ENCODE measurements at regions not wholly inside any gene's neighbourhood (a gene's known extent, or its start where the extent isn't known, plus 50 kb on each side); places are given as distances from the start of the nearest gene placed in this dataset.

DNA sequence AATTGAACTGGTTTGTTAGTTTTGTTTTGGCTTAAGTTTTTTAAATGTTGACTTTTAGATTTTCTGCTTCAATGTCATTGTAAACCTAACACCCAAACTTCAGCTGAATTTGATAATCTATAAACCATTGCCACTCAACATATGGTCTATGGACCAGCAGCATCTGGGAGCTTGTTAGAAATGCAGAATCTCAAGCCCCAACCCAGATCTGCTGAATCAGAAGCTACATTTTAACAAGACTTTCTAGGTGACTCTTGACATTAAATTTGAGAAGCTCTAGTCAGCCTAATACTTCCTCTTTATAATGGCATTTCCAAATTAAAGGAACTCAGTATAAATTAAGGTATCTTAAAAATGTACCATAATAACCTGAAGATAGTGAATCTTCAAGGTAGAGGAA, 96.5 kb upstream of the THRB start:
- no peaks in the 10 kb centered on the region; the same call in 1 of the 2 replicates for H3K27me3 ChIP-seq (ENCODE audit: control insufficient read depth, insufficient read depth, low read length)
- CTCF ChIA-PET, result no interaction called here
- DNase-seq (ENCODE audit: low read depth, low spot score) (no peak), ATAC-seq (no peak)
- TF ChIP-seq, protein P1, sequence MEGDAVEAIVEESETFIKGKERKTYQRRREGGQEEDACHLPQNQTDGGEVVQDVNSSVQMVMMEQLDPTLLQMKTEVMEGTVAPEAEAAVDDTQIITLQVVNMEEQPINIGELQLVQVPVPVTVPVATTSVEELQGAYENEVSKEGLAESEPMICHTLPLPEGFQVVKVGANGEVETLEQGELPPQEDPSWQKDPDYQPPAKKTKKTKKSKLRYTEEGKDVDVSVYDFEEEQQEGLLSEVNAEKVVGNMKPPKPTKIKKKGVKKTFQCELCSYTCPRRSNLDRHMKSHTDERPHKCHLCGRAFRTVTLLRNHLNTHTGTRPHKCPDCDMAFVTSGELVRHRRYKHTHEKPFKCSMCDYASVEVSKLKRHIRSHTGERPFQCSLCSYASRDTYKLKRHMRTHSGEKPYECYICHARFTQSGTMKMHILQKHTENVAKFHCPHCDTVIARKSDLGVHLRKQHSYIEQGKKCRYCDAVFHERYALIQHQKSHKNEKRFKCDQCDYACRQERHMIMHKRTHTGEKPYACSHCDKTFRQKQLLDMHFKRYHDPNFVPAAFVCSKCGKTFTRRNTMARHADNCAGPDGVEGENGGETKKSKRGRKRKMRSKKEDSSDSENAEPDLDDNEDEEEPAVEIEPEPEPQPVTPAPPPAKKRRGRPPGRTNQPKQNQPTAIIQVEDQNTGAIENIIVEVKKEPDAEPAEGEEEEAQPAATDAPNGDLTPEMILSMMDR (IDR thresholded peaks at IDR 0.05), result no peak
- TF ChIP-seq TCF7L2 (IDR thresholded peaks at IDR 0.05; ENCODE audit: low read depth, low read length) (no peak), POLR2AphosphoS5 (IDR thresholded peaks at IDR 0.05; ENCODE audit: low read depth, low read length) (no peak), SIN3A (IDR thresholded peaks at IDR 0.05; ENCODE audit: borderline replicate concordance, insufficient read depth, low read depth, low read length) (no peak)
- TF ChIP-seq, protein P2, sequence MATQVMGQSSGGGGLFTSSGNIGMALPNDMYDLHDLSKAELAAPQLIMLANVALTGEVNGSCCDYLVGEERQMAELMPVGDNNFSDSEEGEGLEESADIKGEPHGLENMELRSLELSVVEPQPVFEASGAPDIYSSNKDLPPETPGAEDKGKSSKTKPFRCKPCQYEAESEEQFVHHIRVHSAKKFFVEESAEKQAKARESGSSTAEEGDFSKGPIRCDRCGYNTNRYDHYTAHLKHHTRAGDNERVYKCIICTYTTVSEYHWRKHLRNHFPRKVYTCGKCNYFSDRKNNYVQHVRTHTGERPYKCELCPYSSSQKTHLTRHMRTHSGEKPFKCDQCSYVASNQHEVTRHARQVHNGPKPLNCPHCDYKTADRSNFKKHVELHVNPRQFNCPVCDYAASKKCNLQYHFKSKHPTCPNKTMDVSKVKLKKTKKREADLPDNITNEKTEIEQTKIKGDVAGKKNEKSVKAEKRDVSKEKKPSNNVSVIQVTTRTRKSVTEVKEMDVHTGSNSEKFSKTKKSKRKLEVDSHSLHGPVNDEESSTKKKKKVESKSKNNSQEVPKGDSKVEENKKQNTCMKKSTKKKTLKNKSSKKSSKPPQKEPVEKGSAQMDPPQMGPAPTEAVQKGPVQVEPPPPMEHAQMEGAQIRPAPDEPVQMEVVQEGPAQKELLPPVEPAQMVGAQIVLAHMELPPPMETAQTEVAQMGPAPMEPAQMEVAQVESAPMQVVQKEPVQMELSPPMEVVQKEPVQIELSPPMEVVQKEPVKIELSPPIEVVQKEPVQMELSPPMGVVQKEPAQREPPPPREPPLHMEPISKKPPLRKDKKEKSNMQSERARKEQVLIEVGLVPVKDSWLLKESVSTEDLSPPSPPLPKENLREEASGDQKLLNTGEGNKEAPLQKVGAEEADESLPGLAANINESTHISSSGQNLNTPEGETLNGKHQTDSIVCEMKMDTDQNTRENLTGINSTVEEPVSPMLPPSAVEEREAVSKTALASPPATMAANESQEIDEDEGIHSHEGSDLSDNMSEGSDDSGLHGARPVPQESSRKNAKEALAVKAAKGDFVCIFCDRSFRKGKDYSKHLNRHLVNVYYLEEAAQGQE (IDR thresholded peaks at IDR 0.05; ENCODE audit: insufficient read depth in 1 of 2, low read depth in 2 of 2, low read length in 1 of 2), result no peak
- H3K4me1 ChIP-seq (ENCODE audit: control insufficient read depth, insufficient read depth, low read length), result no peaks in the 10 kb centered on the region
- H3K9me3 ChIP-seq (ENCODE audit: control insufficient read depth, insufficient read depth, low read depth, low read length), result no peaks in the 10 kb centered on the region
- no peak overlapping the region for H3K4me3 ChIP-seq (ENCODE audit: low read depth in 2 of 2, low read length in 2 of 2)
- in situ Hi-C loops (cut with HindIII; ENCODE audit: low pct_unique_long_range_greater_than_20kb, low sequenced_read_pairs), result no loop called here
- intact Hi-C loops (cut with micrococcal nuclease; ENCODE audit: unreplicated experiment), result no loop called here
- BruUV-seq (replicated peaks), result no TSS peak
- POLR2A ChIA-PET, result no interaction called here
- no peaks in the 10 kb centered on the region for H3K36me3 ChIP-seq (ENCODE audit: control insufficient read depth, insufficient read depth, low read length)
- H3K27ac ChIP-seq (ENCODE audit: low read length), result no peak overlapping the region

DNA sequence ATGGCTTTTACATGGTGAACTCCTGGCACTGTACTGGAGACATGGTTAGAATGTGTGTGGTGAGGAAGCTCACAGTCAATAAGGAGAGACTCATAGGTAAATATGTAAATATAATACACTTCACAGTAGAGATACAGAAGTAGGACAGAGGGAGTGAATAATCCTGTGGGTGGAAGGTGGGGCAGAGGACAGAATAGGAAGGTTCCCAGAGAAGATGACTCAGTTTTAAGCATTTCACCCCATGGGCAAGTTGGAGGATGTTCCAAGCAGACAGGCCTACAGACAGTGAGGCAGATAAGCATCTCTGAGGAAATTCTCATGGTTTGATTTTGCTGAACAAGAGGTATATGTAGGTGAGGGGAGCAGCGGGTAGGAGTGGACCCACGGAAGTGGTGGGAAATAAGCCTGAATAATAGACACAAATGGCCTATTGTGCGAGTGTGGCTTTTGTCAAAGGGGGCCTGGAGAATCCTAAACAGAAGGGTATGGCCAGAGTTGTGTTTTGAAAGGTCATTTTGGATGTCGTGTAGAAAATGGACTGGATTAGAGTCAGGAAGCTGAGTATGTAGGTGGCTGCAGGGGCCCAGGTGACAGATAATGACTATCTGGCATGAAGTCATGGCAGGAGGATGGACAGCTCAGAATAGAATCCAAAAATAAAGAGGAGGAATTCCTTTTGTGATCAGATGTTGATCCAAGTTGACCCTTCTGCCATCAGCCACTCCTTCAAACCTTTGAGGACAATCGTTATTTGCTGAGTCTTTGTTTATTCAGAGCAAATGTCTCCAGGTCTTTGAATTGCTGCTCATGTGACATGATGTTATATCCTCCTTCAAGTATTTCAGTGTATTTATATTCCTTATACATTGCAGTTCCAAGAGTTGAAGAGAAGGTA, 97.3 kb upstream of the THRB start:
- no peak for ATAC-seq
- intact Hi-C loops (cut with micrococcal nuclease; ENCODE audit: unreplicated experiment), result no loop called here
- BruUV-seq (replicated peaks), result no TSS peak

More for the DNA sequence above, 97.3 kb upstream of the THRB start:
- no peaks in the 10 kb centered on the region for H3K4me1 ChIP-seq (ENCODE audit: control insufficient read depth, insufficient read depth, low read length)
- TF ChIP-seq SIN3A (IDR thresholded peaks at IDR 0.05; ENCODE audit: borderline replicate concordance, insufficient read depth, low read depth, low read length) (no peak), TCF7L2 (IDR thresholded peaks at IDR 0.05; ENCODE audit: low read depth, low read length) (no peak), POLR2AphosphoS5 (IDR thresholded peaks at IDR 0.05; ENCODE audit: low read depth, low read length) (no peak)
- TF ChIP-seq, protein P2 (IDR thresholded peaks at IDR 0.05; ENCODE audit: insufficient read depth in 1 of 2, low read depth in 2 of 2, low read length in 1 of 2), result no peak
- TF ChIP-seq, protein P1 (IDR thresholded peaks at IDR 0.05), result no peak
- H3K27me3 ChIP-seq (ENCODE audit: control insufficient read depth, insufficient read depth, low read length), result no peaks in the 10 kb centered on the region; the same call in 1 of the 2 replicates
- no peaks in the 10 kb centered on the region for H3K9me3 ChIP-seq (ENCODE audit: control insufficient read depth, insufficient read depth, low read depth, low read length)
- H3K4me3 ChIP-seq (ENCODE audit: low read depth in 2 of 2, low read length in 2 of 2), result no peak overlapping the region
- no peak for DNase-seq (ENCODE audit: low read depth, low spot score)
- ChIA-PET CTCF (no interaction called here), POLR2A (no interaction called here)
- in situ Hi-C loops (cut with HindIII; ENCODE audit: low pct_unique_long_range_greater_than_20kb, low sequenced_read_pairs), result no loop called here
- H3K27ac ChIP-seq (ENCODE audit: low read length), result no peak overlapping the region
- no peaks in the 10 kb centered on the region for H3K36me3 ChIP-seq (ENCODE audit: control insufficient read depth, insufficient read depth, low read length)
